Trophoblast cell (in vitro differentiated cells and primary cell): ENCODE measurements at regions not wholly inside any gene's neighbourhood (a gene's known extent, or its start where the extent isn't known, plus 50 kb on each side); places are given as distances from the start of the nearest gene placed in this dataset.

Experiments used
- DNase-seq, 2 donors: peaks; one replicate each; pipeline ENCODE4 v3.0.0-alpha.2; 2016
- H2AFZ ChIP-seq: 2 replicates; pipeline ENCODE4 v1.6.1; 2013; ENCODE audit warnings: low read length, moderate library complexity, mild to moderate bottlenecking; ENCODE audit not compliant: insufficient read depth, poor library complexity
- H2AK5ac ChIP-seq: 2 replicates; pipeline ENCODE4 v1.6.1; 2013; ENCODE audit warnings: mild to moderate bottlenecking, low read length
- H2BK120ac ChIP-seq: 2 replicates; pipeline ENCODE4 v1.6.1; 2013; ENCODE audit warnings: low read length, mild to moderate bottlenecking, moderate library complexity; ENCODE audit not compliant: insufficient read depth, poor library complexity
- H2BK12ac ChIP-seq: 2 replicates; pipeline ENCODE4 v1.6.1; 2013; ENCODE audit warnings: mild to moderate bottlenecking, low read length, moderate library complexity
- H2BK5ac ChIP-seq: 2 replicates; pipeline ENCODE4 v1.6.1; 2013; ENCODE audit warnings: low read length, low read depth, moderate library complexity, mild to moderate bottlenecking; ENCODE audit not compliant: poor library complexity
- H3K14ac ChIP-seq: 2 replicates; pipeline ENCODE4 v1.6.1; 2013; ENCODE audit warnings: mild to moderate bottlenecking, low read length
- H3K18ac ChIP-seq: 2 replicates; pipeline ENCODE4 v1.6.1; 2013; ENCODE audit warnings: mild to moderate bottlenecking, low read length
- H3K23ac ChIP-seq: 2 replicates; pipeline ENCODE4 v1.6.1; 2013; ENCODE audit warnings: low read length
- H3K27ac ChIP-seq: 2 replicates; pipeline ENCODE4 v1.5.1; 2013; ENCODE audit warnings: low read depth, mild to moderate bottlenecking, inconsistent platforms, low read length, moderate library complexity
- H3K27me3 ChIP-seq: 2 replicates; pipeline ENCODE4 v1.6.1; 2013; ENCODE audit warnings: inconsistent platforms, mild to moderate bottlenecking, low read length, moderate library complexity; ENCODE audit not compliant: insufficient read depth
- H3K36me3 ChIP-seq, 2 experiments: 1 replicate in 1 of 2; 2 replicates in 1 of 2; pipeline ENCODE4 v1.6.1; 2013; ENCODE audit warnings: low read length in 2 of 2, mild to moderate bottlenecking in 2 of 2, moderate library complexity in 1 of 2; ENCODE audit not compliant: insufficient read depth in 2 of 2, control insufficient read depth in 1 of 2
- H3K4ac ChIP-seq: 2 replicates; pipeline ENCODE4 v1.6.1; 2013; ENCODE audit warnings: low read depth, mild to moderate bottlenecking, low read length, moderate library complexity
- H3K4me1 ChIP-seq, 2 experiments: 1 replicate in 1 of 2; 2 replicates in 1 of 2; pipeline ENCODE4 v1.6.1; 2013; ENCODE audit warnings: low read length in 2 of 2, mild to moderate bottlenecking in 2 of 2, moderate library complexity in 1 of 2; ENCODE audit not compliant: insufficient read depth in 2 of 2, control insufficient read depth in 1 of 2
- H3K4me2 ChIP-seq: 2 replicates; pipeline ENCODE4 v1.6.1; 2013; ENCODE audit warnings: inconsistent platforms, mild to moderate bottlenecking, low read length, moderate library complexity
- H3K4me3 ChIP-seq: 2 replicates; pipeline ENCODE4 v1.5.1; 2013; ENCODE audit warnings: mild to moderate bottlenecking, low read depth, low read length, inconsistent platforms
- H3K79me1 ChIP-seq: one replicate; pipeline ENCODE4 v1.6.1; 2013; ENCODE audit warnings: low read length
- H3K79me2 ChIP-seq: 2 replicates; pipeline ENCODE4 v1.6.1; 2013; ENCODE audit warnings: low read length, mild to moderate bottlenecking; ENCODE audit not compliant: control insufficient read depth, insufficient read depth, poor library complexity
- H3K9ac ChIP-seq: 2 replicates; pipeline ENCODE4 v1.6.1; 2013; ENCODE audit warnings: mild to moderate bottlenecking, low read length
- H3K9me3 ChIP-seq: 2 replicates; pipeline ENCODE4 v1.6.1; 2013; ENCODE audit warnings: low read depth, mild to moderate bottlenecking, control low read depth, inconsistent platforms, low read length; ENCODE audit not compliant: insufficient read depth
- H4K12ac ChIP-seq: 2 replicates; pipeline ENCODE4 v1.6.1; 2013; ENCODE audit warnings: low read depth, mild to moderate bottlenecking, low read length, moderate library complexity
- H4K8ac ChIP-seq: 2 replicates; pipeline ENCODE4 v1.6.1; 2013; ENCODE audit warnings: low read depth, mild to moderate bottlenecking, low read length, moderate library complexity
- H4K91ac ChIP-seq: one replicate; pipeline ENCODE4 v1.6.1; 2013; ENCODE audit warnings: low read depth, mild to moderate bottlenecking, low read length, moderate library complexity
- WGBS: extraction: QIAGEN DNeasy Blood & Tissue Kit; methylation state at CpG from one replicate; pipeline ENCODE4 v1.1.7; 2013; ENCODE audit warnings: missing lambda C conversion rate; ENCODE audit not compliant: insufficient read length, insufficient coverage; ENCODE audit errors: extremely low coverage; 5-methylcytosine and 5-hydroxymethylcytosine counted together

DNA sequence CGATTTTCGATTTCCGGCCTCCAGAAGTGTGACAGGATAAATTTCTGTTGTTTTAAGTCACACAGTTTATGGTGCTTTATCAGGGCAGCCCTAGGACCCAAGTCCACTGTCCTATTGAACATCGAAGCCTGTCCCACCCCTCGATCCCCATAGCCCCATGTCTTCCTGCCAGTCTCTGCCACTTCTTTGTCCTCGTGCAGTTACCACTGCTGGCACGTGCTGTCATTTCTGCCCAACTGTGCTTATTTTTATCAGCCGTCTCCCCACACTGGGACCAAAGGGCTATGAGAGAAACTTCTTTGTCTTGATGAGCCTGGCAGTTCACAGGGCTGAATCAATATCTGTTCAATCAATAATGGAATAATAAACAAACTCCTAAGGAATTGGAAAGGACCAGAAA is 146.7 kb downstream of the PSMG1 start:
- H4K12ac ChIP-seq, result no peak overlapping the region
- H2AFZ ChIP-seq, result no peak overlapping the region
- H3K9me3 ChIP-seq, result no peaks in the 10 kb centered on the region
- H2AK5ac ChIP-seq, result no peak overlapping the region
- H3K27me3 ChIP-seq, result no peaks in the 10 kb centered on the region
- H3K4me3 ChIP-seq, result no peak overlapping the region
- H3K27ac ChIP-seq, result no peak overlapping the region
- WGBS, result no CpG with 5 or more reads among the region's 8 CpGs
- no peak overlapping the region for H3K4me2 ChIP-seq
- H2BK12ac ChIP-seq, result no peak overlapping the region
- no peak overlapping the region for H3K23ac ChIP-seq
- no peak for DNase-seq
- H3K18ac ChIP-seq, result no peak overlapping the region
- no peak overlapping the region for H4K91ac ChIP-seq
- no peak overlapping the region for H4K8ac ChIP-seq
- peaks cover 2% of the 10 kb centered on the region for H3K79me1 ChIP-seq
- no peak overlapping the region for H3K14ac ChIP-seq
- no peaks in the 10 kb centered on the region for H3K79me2 ChIP-seq
- H3K36me3 ChIP-seq, result no peaks in the 10 kb centered on the region
- H2BK120ac ChIP-seq, result no peak overlapping the region
- H2BK5ac ChIP-seq, result no peak overlapping the region
- H3K4ac ChIP-seq, result no peak overlapping the region
- no peak overlapping the region for H3K9ac ChIP-seq
- peaks cover 6 to 9% of the 10 kb centered on the region in 2 experiments for H3K4me1 ChIP-seq

DNA sequence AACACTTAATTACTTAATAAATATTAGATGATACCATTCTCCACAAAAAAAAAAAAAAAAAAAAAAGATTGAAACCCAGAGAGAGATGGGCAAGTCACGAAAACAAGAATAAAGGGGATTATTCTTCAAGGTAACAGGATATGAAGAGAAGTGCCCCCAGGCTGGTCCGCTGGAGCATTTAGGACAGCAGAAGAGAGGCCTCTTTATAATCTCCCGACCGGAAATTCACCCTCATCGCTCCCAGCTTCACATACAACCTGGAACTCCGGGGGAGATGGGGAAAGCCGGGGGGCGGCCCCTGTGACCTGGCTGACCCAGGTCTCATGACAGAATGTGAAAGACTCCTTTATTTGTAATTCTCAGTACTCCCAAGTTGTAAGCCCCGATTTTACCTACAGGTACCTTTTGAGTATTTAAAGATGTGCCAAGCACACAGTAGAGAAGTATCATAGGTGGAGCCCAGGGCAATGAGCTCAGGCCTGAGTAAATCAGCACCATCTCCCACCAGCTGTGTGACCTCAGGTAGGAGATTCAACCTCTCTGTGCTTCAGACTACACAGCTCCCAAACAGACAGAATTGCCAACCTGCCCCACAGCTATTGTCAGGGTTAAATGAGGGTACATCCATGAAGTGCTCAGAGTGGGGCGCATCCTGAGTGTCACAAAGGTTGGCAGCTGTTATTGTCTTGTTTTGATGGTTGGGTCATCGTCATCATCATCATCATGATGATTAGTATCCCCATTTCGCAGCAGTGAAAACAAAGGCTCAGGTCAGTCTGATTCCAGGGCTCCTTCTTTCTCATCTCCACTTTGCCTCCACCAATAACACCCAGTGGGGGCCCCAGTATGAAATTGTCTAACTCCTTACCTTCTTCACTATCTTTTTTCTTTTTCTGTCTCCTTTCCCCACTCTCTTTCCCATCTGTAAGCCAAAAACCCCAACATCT is 148.4 kb downstream of the PSMG1 start:
- Histone ChIP-seq H2AK5ac (no peak overlapping the region), H3K79me2 (no peaks in the 10 kb centered on the region)

DNA sequence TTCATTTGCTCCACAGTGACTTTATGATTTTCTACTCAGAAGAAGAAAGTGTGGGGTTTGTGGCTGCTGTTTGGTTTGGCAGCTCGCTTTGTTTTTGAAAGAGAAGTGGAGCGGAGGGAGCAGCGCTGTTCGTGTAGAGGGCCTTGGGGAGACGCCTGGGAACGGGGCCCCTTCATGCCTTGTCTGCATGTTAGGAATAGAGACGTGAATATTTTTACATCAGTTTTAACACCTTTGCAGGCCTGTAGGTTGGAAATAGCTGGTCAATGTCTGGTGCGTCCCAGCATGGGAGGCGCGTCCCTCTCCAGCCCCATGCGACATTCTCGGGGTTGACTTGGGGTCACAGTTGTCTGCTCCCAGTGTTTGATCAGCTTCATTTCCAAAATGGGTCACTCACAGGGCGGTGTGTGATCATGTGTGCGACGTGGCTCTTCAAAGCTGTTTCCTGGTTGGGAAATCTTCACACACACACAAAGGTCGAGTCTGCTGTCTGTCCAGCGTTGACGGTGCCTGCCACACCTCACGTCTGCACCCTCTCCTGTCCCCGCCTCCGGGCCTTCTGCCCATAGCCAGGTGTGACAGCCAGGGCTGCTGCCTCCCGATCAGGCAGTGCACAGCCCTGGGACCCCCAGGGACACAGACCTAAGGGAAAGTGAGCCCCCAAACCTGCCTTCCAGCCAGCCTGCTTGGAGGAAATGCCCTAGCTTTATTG is 149.2 kb downstream of the PSMG1 start:
- H3K4ac ChIP-seq, result no peak overlapping the region
- H3K4me1 ChIP-seq, result peaks cover 16 to 23% of the 10 kb centered on the region in 2 experiments

More for the DNA sequence above, 148.4 kb downstream of the PSMG1 start:
- Histone ChIP-seq H3K27ac (no peak overlapping the region), H2BK12ac (peak overlapping the region; percentile 38), H4K8ac (no peak overlapping the region), H2AFZ (no peak overlapping the region), H3K27me3 (no peaks in the 10 kb centered on the region), H3K4me2 (no peak overlapping the region), H3K4ac (no peak overlapping the region), H3K4me1 (peaks cover 16 to 21% of the 10 kb centered on the region in 2 experiments), H3K18ac (no peak overlapping the region), H2BK120ac (no peak overlapping the region), H3K4me3 (no peak overlapping the region), H4K12ac (no peak overlapping the region), H3K23ac (no peak overlapping the region), H4K91ac (peak overlapping the region; percentile 33), H3K14ac (no peak overlapping the region), H3K9me3 (peaks cover 2% of the 10 kb centered on the region), H3K36me3 (no peaks in the 10 kb centered on the region), H2BK5ac (no peak overlapping the region), H3K9ac (no peak overlapping the region), H3K79me1 (peaks cover 7% of the 10 kb centered on the region)
- no peak for DNase-seq
- no CpG with 5 or more reads among the region's 12 CpGs for WGBS

DNA sequence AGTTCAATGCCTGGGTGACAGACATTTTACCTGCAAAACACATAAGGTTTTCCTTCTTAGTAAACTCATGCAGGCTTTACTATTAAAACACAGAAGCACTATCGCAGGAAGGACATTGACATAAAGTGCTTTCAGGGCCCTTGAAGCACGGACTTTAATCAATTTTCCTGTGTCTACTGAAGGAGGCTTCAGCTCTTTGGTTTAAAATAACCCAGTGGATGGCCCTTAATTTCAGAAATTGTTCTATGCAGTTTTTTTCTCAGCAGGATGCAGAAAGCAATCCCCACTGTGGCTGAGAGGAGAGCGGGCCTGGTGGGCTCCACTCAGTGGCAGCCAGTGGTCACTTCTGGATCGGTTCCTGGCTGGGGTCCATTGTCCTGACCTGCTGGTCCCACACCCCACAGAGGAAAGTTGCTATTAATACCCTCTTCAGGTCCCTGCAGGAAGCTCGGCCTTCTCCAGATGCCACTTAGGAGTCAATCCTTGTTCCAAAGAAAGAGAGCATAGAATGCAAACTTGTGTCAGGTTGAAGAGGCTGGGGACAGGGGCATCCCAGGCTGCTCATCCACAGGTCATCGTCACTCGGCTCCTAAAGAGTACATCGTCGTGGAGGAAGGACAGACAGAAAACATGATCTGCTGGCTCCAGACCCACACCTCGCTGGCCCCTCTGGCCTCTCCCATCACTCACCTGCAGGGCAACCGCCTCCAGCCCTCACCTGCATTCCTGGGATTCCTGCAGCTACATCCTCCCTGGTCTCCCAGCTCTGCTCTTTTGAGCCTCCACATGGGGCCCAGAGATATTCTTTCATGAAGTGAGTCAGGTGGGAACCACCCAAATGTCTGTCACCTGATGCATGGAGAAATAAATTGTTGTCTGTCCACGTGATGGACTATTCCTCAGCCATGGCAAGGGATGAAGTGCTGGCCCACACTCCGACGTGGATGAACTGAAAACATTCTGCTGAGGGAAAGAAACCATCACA is 153.1 kb downstream of the PSMG1 start:
- no peak overlapping the region for H2BK12ac ChIP-seq
- no peaks in the 10 kb centered on the region for H3K27me3 ChIP-seq
- H2AFZ ChIP-seq, result no peak overlapping the region
- no peak overlapping the region for H3K9ac ChIP-seq
- H4K91ac ChIP-seq, result peak overlapping the region; percentile 52
- no peak overlapping the region for H3K4ac ChIP-seq
- no peak overlapping the region for H2BK5ac ChIP-seq
- WGBS, result no CpG with 5 or more reads among the region's 14 CpGs
- H3K36me3 ChIP-seq, result no peaks in the 10 kb centered on the region
- H3K79me1 ChIP-seq, result peaks cover 9% of the 10 kb centered on the region
- H3K9me3 ChIP-seq, result peaks cover 6% of the 10 kb centered on the region
- peak overlapping the region; percentile 36 for H3K27ac ChIP-seq
- no peak overlapping the region for H4K12ac ChIP-seq
- no peak overlapping the region for H4K8ac ChIP-seq
- H3K18ac ChIP-seq, result no peak overlapping the region
- no peak overlapping the region for H3K14ac ChIP-seq
- peak; percentile 90 to 93 for DNase-seq
- peak overlapping the region; percentile 44 for H2BK120ac ChIP-seq
- no peaks in the 10 kb centered on the region for H3K79me2 ChIP-seq
- no peak overlapping the region for H3K23ac ChIP-seq
- peaks cover 19 to 23% of the 10 kb centered on the region in 2 experiments for H3K4me1 ChIP-seq
- H3K4me2 ChIP-seq, result no peak overlapping the region
- H2AK5ac ChIP-seq, result no peak overlapping the region
- H3K4me3 ChIP-seq, result no peak overlapping the region

More for the DNA sequence above, 149.2 kb downstream of the PSMG1 start:
- Histone ChIP-seq H3K4me2 (no peak overlapping the region), H3K23ac (no peak overlapping the region), H4K12ac (peak overlapping the region; percentile 8), H3K27ac (no peak overlapping the region), H3K4me3 (no peak overlapping the region), H4K8ac (peak overlapping the region; percentile 25), H2BK5ac (no peak overlapping the region), H3K79me1 (peaks cover 9% of the 10 kb centered on the region), H2BK12ac (no peak overlapping the region), H3K18ac (no peak overlapping the region), H2AK5ac (peak overlapping the region; percentile 1), H2AFZ (peak overlapping the region; percentile 52), H3K9ac (no peak overlapping the region), H3K36me3 (no peaks in the 10 kb centered on the region), H4K91ac (peak overlapping the region; percentile 25), H3K27me3 (no peaks in the 10 kb centered on the region), H3K9me3 (peaks cover 2% of the 10 kb centered on the region), H3K14ac (no peak overlapping the region), H2BK120ac (peak overlapping the region; percentile 10), H3K79me2 (no peaks in the 10 kb centered on the region)
- no CpG with 5 or more reads among the region's 22 CpGs for WGBS
- peak; percentile 57 to 75 for DNase-seq
